GM12891 (cell line): ENCODE measurements at regions not wholly inside any gene's neighbourhood (a gene's known extent, or its start where the extent isn't known, plus 50 kb on each side); places are given as distances from the start of the nearest gene placed in this dataset.

Experiments
- POLR2A ChIP-seq: IDR thresholded peaks from 2 replicates; pipeline ENCODE4 v1.6.1; 2011; ENCODE audit warnings: low read depth, low read length, control low read depth
- POLR2AphosphoS5 ChIP-seq: IDR thresholded peaks from 2 replicates; pipeline ENCODE4 v1.6.1; 2011; ENCODE audit warnings: low read depth, low read length, control low read depth
- POU2F2 ChIP-seq: IDR thresholded peaks from 2 replicates; pipeline ENCODE4 v1.6.1; 2011; ENCODE audit warnings: low read depth, mild to moderate bottlenecking, control low read depth, low read length, moderate library complexity
- SPI1 ChIP-seq: IDR thresholded peaks from 2 replicates; pipeline ENCODE4 v1.6.1; 2011; ENCODE audit warnings: low read depth, low read length, control low read depth
- TAF1 ChIP-seq: IDR thresholded peaks from 2 replicates; pipeline ENCODE4 v1.6.1; 2011; ENCODE audit warnings: low read depth, low read length, control low read depth

DNA sequence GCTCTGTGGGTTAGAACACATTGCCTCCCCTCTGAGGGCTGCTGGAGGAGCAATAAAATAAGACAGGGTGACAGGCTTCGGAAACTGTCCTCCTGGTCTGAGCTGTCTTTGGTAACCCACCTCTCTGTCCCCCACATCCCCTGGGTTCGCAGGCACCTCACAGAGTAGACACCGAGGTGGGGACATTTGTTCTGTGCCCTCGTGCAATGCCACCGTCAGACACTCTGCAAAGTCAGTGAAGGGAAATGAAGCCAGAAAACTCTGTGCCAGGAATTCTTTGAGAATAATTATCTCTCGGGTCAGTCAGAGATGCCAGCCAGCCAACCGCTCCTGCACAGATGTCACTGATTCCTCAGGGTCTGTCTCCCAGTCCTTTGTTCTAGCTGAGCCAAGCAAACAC, 493.6 kb downstream of the FOXO1 start:
- no peak for TF ChIP-seq POLR2AphosphoS5
- TF ChIP-seq POLR2A = no peak
- no peak for TF ChIP-seq TAF1
- no peak for TF ChIP-seq SPI1
- no peak for TF ChIP-seq POU2F2
